Stimulated activated CD4-positive, alpha-beta T cell treated with anti-CD3 and anti-CD28 coated beads, Interleukin-4, amount 100 ng/mL, for 24 hours (primary cell): ENCODE measurements at regions not wholly inside any gene's neighbourhood (a gene's known extent, or its start where the extent isn't known, plus 50 kb on each side); places are given as distances from the start of the nearest gene placed in this dataset.
A peak's percentile ranks its signal among the peaks of the same experiment; 100 is the strongest.
"Not testable (repeated sequence)": the region's sequence is repeated elsewhere in the genome, so short reads cannot be mapped to it uniquely, and the experiment has no call there.

Experiments used
- DNase-seq: peaks from one replicate; pipeline ENCODE4 v3.0.0-alpha.2; 2020

- peak; percentile 5 for DNase-seq
These were observed 405.3 kb upstream of the HS3ST5 start for GRCh38 chr6:114747995-114748625.

- DNase-seq, result no peak
These were observed 397.7 kb upstream of the HS3ST5 start for GRCh38 chr6:114740547-114740946.

GRCh38 chr6:114739656-114740055, 396.8 kb upstream of the HS3ST5 start:
- no peak for DNase-seq

GRCh38 chr6:114735025-114735735, 392.4 kb upstream of the HS3ST5 start:
- DNase-seq, result no peak

GRCh38 chr6:114733596-114733995, 390.8 kb upstream of the HS3ST5 start:
- DNase-seq, result no peak

GRCh38 chr6:114718716-114719270, 376.0 kb upstream of the HS3ST5 start:
- no peak for DNase-seq

GRCh38 chr6:114718186-114718585, 375.4 kb upstream of the HS3ST5 start:
- no peak for DNase-seq

GRCh38 chr6:114714836-114715507, 372.1 kb upstream of the HS3ST5 start:
- no peak for DNase-seq

GRCh38 chr6:114713690-114714089, 370.9 kb upstream of the HS3ST5 start:
- no peak for DNase-seq

GRCh38 chr6:114712129-114712662, 369.4 kb upstream of the HS3ST5 start:
- no peak for DNase-seq

- DNase-seq, result no peak
These were observed 364.3 kb upstream of the HS3ST5 start for GRCh38 chr6:114707081-114707620.

- no peak for DNase-seq
These were observed 347.8 kb upstream of the HS3ST5 start for GRCh38 chr6:114690625-114691024.

GRCh38 chr6:114659513-114659912, 316.7 kb upstream of the HS3ST5 start:
- no peak for DNase-seq

- DNase-seq, result no peak
These were observed 308.8 kb upstream of the HS3ST5 start for GRCh38 chr6:114651611-114652010.

GRCh38 chr6:114650891-114651290, 308.1 kb upstream of the HS3ST5 start:
- DNase-seq, result no peak

- no peak for DNase-seq
These were observed 306.5 kb upstream of the HS3ST5 start for GRCh38 chr6:114649298-114649697.

- no peak for DNase-seq
These were observed 306.0 kb upstream of the HS3ST5 start for GRCh38 chr6:114648847-114649246.

GRCh38 chr6:114638341-114638740, 295.5 kb upstream of the HS3ST5 start:
- DNase-seq, result no peak

- no peak for DNase-seq
These were observed 291.2 kb upstream of the HS3ST5 start for GRCh38 chr6:114634016-114634415.

GRCh38 chr6:114626226-114626625, 283.4 kb upstream of the HS3ST5 start:
- DNase-seq, result not testable (repeated sequence)

GRCh38 chr6:114619621-114620200, 276.9 kb upstream of the HS3ST5 start:
- DNase-seq, result no peak

GRCh38 chr6:114611696-114612095, 268.9 kb upstream of the HS3ST5 start:
- no peak for DNase-seq

- DNase-seq, result no peak
These were observed 265.3 kb upstream of the HS3ST5 start for GRCh38 chr6:114608091-114608490.
